Astrocyte (in vitro differentiated cells and primary cell): ENCODE measurements at regions not wholly inside any gene's neighbourhood (a gene's known extent, or its start where the extent isn't known, plus 50 kb on each side); places are given as distances from the start of the nearest gene placed in this dataset.
A peak's percentile ranks its signal among the peaks of the same experiment; 100 is the strongest.
"Not testable (repeated sequence)": the region's sequence is repeated elsewhere in the genome, so short reads cannot be mapped to it uniquely, and the experiment has no call there.

Source experiments
- DNase-seq: peaks from one replicate; pipeline ENCODE4 v3.0.0-alpha.2; 2010; ENCODE audit warnings: low read depth
- FAIRE-seq: peaks from 2 replicates; lab custom pipeline; 2011; peaks lifted over from hg19 to GRCh38; lab: Jason Lieb, UNC
- H2AFZ ChIP-seq: 2 replicates; pipeline ENCODE4 v1.6.0; 2012; ENCODE audit warnings: low read depth, low read length, inconsistent platforms
- H3K27ac ChIP-seq: 2 replicates; pipeline ENCODE4 v1.5.1; 2011; ENCODE audit warnings: low read depth, low read length, inconsistent platforms
- H3K27me3 ChIP-seq: 2 replicates; pipeline ENCODE4 v1.6.0; 2011; ENCODE audit warnings: low read length, inconsistent platforms; ENCODE audit not compliant: insufficient read depth
- H3K36me3 ChIP-seq: 2 replicates; pipeline ENCODE4 v1.5.1; 2011; ENCODE audit warnings: low read length, inconsistent platforms; ENCODE audit not compliant: insufficient read depth
- H3K4me1 ChIP-seq: 2 replicates; pipeline ENCODE4 v1.5.1; 2011; ENCODE audit warnings: low read length, inconsistent platforms; ENCODE audit not compliant: insufficient read depth
- H3K4me2 ChIP-seq: 2 replicates; pipeline ENCODE4 v1.6.0; 2012; ENCODE audit warnings: low read length, inconsistent platforms
- H3K4me3 ChIP-seq: 2 replicates; pipeline ENCODE4 v1.5.1; 2011; ENCODE audit warnings: low read depth, mild to moderate bottlenecking, low read length, inconsistent platforms; ENCODE audit not compliant: insufficient read depth
- H3K79me2 ChIP-seq: 2 replicates; pipeline ENCODE4 v1.6.0; 2012; ENCODE audit warnings: mild to moderate bottlenecking, low read length, inconsistent platforms; ENCODE audit not compliant: insufficient read depth
- H3K9ac ChIP-seq: 2 replicates; pipeline ENCODE4 v1.6.0; 2012; ENCODE audit warnings: mild to moderate bottlenecking, low read length, inconsistent platforms
- H3K9me3 ChIP-seq: 2 replicates; pipeline ENCODE4 v1.5.1; 2012; ENCODE audit warnings: low read depth, mild to moderate bottlenecking, low read length, inconsistent platforms; ENCODE audit not compliant: insufficient read depth
- H4K20me1 ChIP-seq: 2 replicates; pipeline ENCODE4 v1.6.0; 2012; ENCODE audit warnings: low read length, inconsistent platforms; ENCODE audit not compliant: insufficient read depth
- H3K27ac Mint-ChIP-seq: one replicate; pipeline ENCODE4 v1.8.0; 2021; ENCODE audit warnings: mild to moderate bottlenecking, mixed read lengths; ENCODE audit not compliant: unreplicated experiment
- H3K27me3 Mint-ChIP-seq: one replicate; pipeline ENCODE4 v1.8.0; 2021; ENCODE audit warnings: low read depth, mixed read lengths; ENCODE audit not compliant: unreplicated experiment
- H3K36me3 Mint-ChIP-seq: one replicate; pipeline ENCODE4 v1.8.0; 2021; ENCODE audit warnings: low read depth, mixed read lengths; ENCODE audit not compliant: unreplicated experiment
- H3K4me1 Mint-ChIP-seq: one replicate; pipeline ENCODE4 v1.8.0; 2021; ENCODE audit warnings: low read depth, mixed read lengths; ENCODE audit not compliant: unreplicated experiment
- H3K4me3 Mint-ChIP-seq: one replicate; pipeline ENCODE4 v1.8.0; 2021; ENCODE audit warnings: mild to moderate bottlenecking, moderate library complexity, mixed read lengths; ENCODE audit not compliant: unreplicated experiment
- H3K9me3 Mint-ChIP-seq: one replicate; pipeline ENCODE4 v1.8.0; 2021; ENCODE audit warnings: mild to moderate bottlenecking, mixed read lengths; ENCODE audit not compliant: unreplicated experiment

DNA sequence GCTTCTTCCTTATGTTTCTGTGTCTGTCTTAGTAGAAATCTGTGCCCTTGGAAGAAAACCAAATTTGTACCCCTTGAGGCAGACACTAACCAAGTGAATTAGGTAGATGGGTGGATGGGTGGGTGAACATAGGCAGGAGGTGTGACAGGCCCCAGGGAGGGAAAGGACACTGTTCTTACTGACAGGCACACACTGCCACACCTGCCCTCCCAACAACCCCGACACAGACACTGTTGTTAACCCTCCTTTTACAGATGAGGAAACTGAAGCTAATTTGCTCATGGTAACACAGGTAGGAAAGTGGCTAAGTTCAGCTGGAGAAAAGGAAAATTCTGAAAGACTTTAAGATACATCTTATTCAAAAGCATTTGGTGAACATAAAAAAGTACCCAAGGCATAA lies 123.9 kb downstream of the LRRC37A3 start:
- H3K79me2 ChIP-seq, H3K4me3 Mint-ChIP-seq, H3K36me3 Mint-ChIP-seq, H3K4me2 ChIP-seq, H3K27ac Mint-ChIP-seq, H2AFZ ChIP-seq, H3K27ac ChIP-seq, H3K4me1 Mint-ChIP-seq, H3K9me3 ChIP-seq, H3K27me3 ChIP-seq, H3K4me1 ChIP-seq, H3K9ac ChIP-seq, H4K20me1 ChIP-seq, H3K4me3 ChIP-seq, DNase-seq, H3K9me3 Mint-ChIP-seq, H3K27me3 Mint-ChIP-seq, H3K36me3 ChIP-seq: not testable (repeated sequence)
- FAIRE-seq, result peak; percentile 26

DNA sequence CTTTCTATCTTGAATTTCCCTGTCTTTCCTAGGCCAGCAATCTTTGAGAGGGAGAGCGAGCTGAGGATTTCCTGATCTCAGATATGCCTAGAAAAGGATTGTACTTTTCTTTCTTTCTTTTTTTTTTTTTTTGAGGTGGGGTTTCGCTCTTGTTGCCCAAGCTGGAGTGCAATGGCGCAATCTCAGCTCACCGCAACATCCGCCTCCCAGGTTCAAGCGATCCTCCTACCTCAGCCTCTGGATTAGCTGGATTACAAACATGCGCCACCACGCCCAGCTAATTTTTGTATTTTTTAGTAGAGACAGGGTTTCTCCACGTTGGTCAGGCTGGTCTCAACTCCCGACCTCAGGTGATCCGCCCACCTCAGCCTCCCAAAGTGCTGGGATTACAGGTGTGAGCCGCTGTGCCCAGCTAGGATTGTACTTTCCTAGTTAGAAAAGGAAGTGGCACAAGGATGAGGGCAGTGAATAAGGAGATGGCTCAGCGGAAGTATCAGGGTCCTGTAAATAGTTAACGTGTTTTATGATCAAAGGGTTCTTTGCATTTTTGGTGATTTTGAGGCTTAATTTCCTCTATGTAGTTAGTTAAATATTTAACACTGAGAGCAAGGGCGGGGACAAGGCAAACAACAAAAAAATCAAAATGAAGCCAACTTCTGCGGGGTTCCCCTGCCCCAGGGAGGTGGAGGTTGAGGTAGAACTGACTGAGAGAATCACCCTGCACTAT lies 124.6 kb downstream of the LRRC37A3 start:
- H3K9me3 Mint-ChIP-seq, H3K36me3 Mint-ChIP-seq, H3K4me2 ChIP-seq, H3K27ac Mint-ChIP-seq, H3K4me1 ChIP-seq, DNase-seq, H3K4me1 Mint-ChIP-seq, H3K27me3 Mint-ChIP-seq, H4K20me1 ChIP-seq, H3K36me3 ChIP-seq, FAIRE-seq, H3K9ac ChIP-seq, H3K9me3 ChIP-seq, H3K4me3 Mint-ChIP-seq, H3K79me2 ChIP-seq, H3K27me3 ChIP-seq, H3K27ac ChIP-seq, H3K4me3 ChIP-seq, H2AFZ ChIP-seq: not testable (repeated sequence)

DNA sequence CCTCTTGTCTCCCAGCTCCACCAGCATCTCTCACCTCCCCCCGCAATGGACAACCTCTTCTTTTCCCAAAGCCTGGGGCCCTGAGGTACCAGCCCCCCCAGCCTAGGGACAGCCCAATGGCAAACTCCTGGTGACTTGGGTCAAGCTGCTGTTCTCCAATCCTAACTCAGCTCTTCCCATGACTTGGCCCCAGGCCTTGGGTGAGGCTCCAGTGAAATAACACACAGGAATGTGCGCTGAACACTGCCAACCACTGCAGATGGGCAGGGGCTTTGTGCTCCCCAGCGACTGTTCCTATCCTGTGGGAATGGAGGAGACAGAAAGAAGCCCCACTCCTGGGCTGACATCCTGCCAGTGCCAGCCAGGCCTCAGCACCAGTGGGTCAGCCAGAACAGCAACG lies 125.2 kb downstream of the LRRC37A3 start:
- H3K4me3 Mint-ChIP-seq, H3K27me3 Mint-ChIP-seq, H3K4me3 ChIP-seq, H3K79me2 ChIP-seq, H3K27me3 ChIP-seq, H2AFZ ChIP-seq, H3K4me1 ChIP-seq, H3K4me2 ChIP-seq, H3K4me1 Mint-ChIP-seq, H3K9me3 Mint-ChIP-seq, H3K9ac ChIP-seq, H3K36me3 ChIP-seq, H4K20me1 ChIP-seq, H3K36me3 Mint-ChIP-seq, H3K9me3 ChIP-seq, H3K27ac ChIP-seq, FAIRE-seq, H3K27ac Mint-ChIP-seq: not testable (repeated sequence)
- peak; percentile 23 for DNase-seq

- not testable (repeated sequence) for H3K79me2 ChIP-seq, H4K20me1 ChIP-seq, H3K27me3 ChIP-seq, H3K4me3 ChIP-seq, H3K9me3 ChIP-seq, H3K27ac ChIP-seq, H3K27me3 Mint-ChIP-seq, H3K4me1 ChIP-seq, H3K9ac ChIP-seq, H3K9me3 Mint-ChIP-seq, H2AFZ ChIP-seq, H3K36me3 ChIP-seq, H3K4me1 Mint-ChIP-seq, H3K36me3 Mint-ChIP-seq
- H3K27ac Mint-ChIP-seq, result peak overlapping the region; percentile 9
- peak overlapping the region; percentile 27 for H3K4me3 Mint-ChIP-seq
- FAIRE-seq, result peak; percentile 9
- peak overlapping the region; percentile 48 for H3K4me2 ChIP-seq
- DNase-seq, result peak; percentile 58
Observed at GRCh38 chr17:64792793-64793575, 126.3 kb downstream of the LRRC37A3 start.

- H3K4me2 ChIP-seq, result peak overlapping the region; percentile 48
- H3K27ac Mint-ChIP-seq, H3K36me3 ChIP-seq, DNase-seq, H3K9me3 ChIP-seq, H3K9ac ChIP-seq, H2AFZ ChIP-seq, H3K4me1 Mint-ChIP-seq, H3K4me3 ChIP-seq, H4K20me1 ChIP-seq, H3K79me2 ChIP-seq, FAIRE-seq, H3K27ac ChIP-seq, H3K27me3 Mint-ChIP-seq, H3K27me3 ChIP-seq, H3K4me1 ChIP-seq, H3K4me3 Mint-ChIP-seq, H3K9me3 Mint-ChIP-seq: not testable (repeated sequence)
- peaks cover 12% of the 10 kb centered on the region for H3K36me3 Mint-ChIP-seq
Observed at GRCh38 chr17:64792276-64792675, 127.0 kb downstream of the LRRC37A3 start.

DNA sequence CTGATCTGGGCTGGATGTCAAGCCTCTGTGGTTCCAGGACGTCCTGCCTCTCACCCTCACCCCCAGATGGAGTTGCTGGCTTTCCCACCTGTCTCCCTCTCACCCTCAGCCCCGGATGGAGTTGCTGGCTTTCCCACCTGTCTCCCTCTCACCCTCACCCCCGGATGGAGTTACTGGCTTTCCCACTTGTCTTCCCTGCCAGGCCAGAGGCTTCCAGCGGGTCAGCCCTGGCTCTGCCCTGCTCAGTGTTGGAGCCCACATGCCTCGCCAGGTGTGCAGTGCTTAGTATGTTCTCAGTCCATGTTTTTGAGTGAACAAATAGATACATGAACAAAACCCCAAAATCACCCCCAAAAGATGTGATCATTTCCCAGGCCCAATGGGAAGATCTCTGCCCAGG lies 127.6 kb downstream of the LRRC37A3 start:
- H3K4me1 ChIP-seq, result not testable (repeated sequence)

More for the DNA sequence above, 127.6 kb downstream of the LRRC37A3 start:
- not testable (repeated sequence) for H2AFZ ChIP-seq, H3K27ac ChIP-seq, H3K9ac ChIP-seq, H3K4me1 Mint-ChIP-seq, H3K4me2 ChIP-seq, H4K20me1 ChIP-seq, H3K79me2 ChIP-seq, FAIRE-seq, H3K4me3 ChIP-seq, H3K4me3 Mint-ChIP-seq, DNase-seq, H3K36me3 ChIP-seq, H3K27me3 ChIP-seq, H3K27me3 Mint-ChIP-seq, H3K27ac Mint-ChIP-seq, H3K9me3 ChIP-seq, H3K9me3 Mint-ChIP-seq
- peaks cover 12% of the 10 kb centered on the region for H3K36me3 Mint-ChIP-seq
